ENCODE measurements at regions not wholly inside any gene's neighbourhood (a gene's known extent, or its start where the extent isn't known, plus 50 kb on each side); places are given as distances from the start of the nearest gene placed in this dataset.

- TF ChIP-seq CTCF (IDR thresholded peaks at IDR 0.05; ENCODE audit: insufficient read depth, low read length, poor library complexity, severe bottlenecking): no peak
- no peak for TF ChIP-seq EZH2phosphoT487 (conservative IDR thresholded peaks at IDR 0.05; ENCODE audit: low read length)
These were observed 154.8 kb upstream of the KLF7 start for GRCh38 chr2:207320381-207321159.

All from SU-DHL-6 (cell line).